Peyer's patch (tissue), 4 donors: ENCODE measurements at regions not wholly inside any gene's neighbourhood (a gene's known extent, or its start where the extent isn't known, plus 50 kb on each side); places are given as distances from the start of the nearest gene placed in this dataset.

Experiments used
- DNase-seq, 3 donors: peaks; one replicate each; pipeline ENCODE4 v3.0.0-alpha.2; 2017 to 2019
- H3K27ac ChIP-seq, 4 donors: fragments of 200-600 bp; sonication (generic); one replicate each; pipeline ENCODE4 v1.5.1; 2016 to 2019
- H3K27me3 ChIP-seq, 2 donors: fragments of 200-600 bp; sonication (generic); one replicate each; pipeline ENCODE4 v1.5.1; 2019
- H3K36me3 ChIP-seq, 3 donors: fragments of 200-600 bp; sonication (generic); one replicate each; pipeline ENCODE4 v1.5.1; 2016 to 2019
- H3K4me1 ChIP-seq, 4 donors: fragments of 200-600 bp; sonication (generic); one replicate each; pipeline ENCODE4 v1.5.1; 2016 to 2019
- H3K4me3 ChIP-seq, 4 donors: fragments of 200-600 bp; sonication (generic); 1 replicate in 3 of 4; 2 replicates in 1 of 4; pipeline ENCODE4 v1.5.1; 2016 to 2019; ENCODE audit warnings: mild to moderate bottlenecking in 1 of 4
- H3K9me3 ChIP-seq, 4 donors: fragments of 200-600 bp; sonication (generic); one replicate each; pipeline ENCODE4 v1.5.1; 2016 to 2019; ENCODE audit warnings: mild to moderate bottlenecking in 1 of 4
- POLR2A ChIP-seq, 2 donors: fragments of 450-650 bp; IDR thresholded peaks; one replicate each; pipeline ENCODE4 v1.5.1; 2017; ENCODE audit warnings: antibody characterized with exemption in 2 of 2, mild to moderate bottlenecking in 2 of 2, moderate library complexity in 2 of 2
- TF ChIP-seq, protein P1 (sequence below), 6 experiments: fragments of 450-650 bp in 4 of 6; fragments of 200-600 bp in 2 of 6; sonication (generic) in 1 of 6; IDR thresholded peaks; one replicate each; pipeline ENCODE4 v1.5.1; 2017 to 2019; ENCODE audit warnings: antibody characterized with exemption in 6 of 6, mild to moderate bottlenecking in 3 of 6, moderate library complexity in 1 of 6

DNA sequence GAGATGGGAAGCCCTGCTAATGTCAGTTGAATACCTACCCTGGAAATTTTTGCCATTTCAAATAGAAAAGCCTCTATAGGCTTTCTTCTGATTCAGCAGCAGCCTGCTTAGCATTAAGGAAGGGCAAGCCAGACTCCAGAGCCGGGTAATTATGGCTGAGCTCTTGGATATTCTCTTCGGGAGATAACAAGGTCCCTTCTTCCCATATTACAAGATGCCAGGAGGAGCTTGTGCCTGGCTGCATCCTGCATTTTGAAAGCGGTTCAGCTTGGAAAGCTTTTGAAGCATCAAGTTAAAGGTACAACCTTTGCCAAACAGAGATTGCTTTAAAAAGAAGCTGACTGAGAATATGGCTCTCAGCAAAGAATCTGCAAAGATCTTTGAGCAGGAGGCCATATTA is 399.6 kb upstream of the RPS6KA3 start:
- H3K36me3 ChIP-seq, result no peaks in the 10 kb centered on the region
- H3K4me3 ChIP-seq, result no peak overlapping the region
- H3K4me1 ChIP-seq, result no peaks in the 10 kb centered on the region
- no peak for DNase-seq
- H3K27me3 ChIP-seq, result no peaks in the 10 kb centered on the region
- H3K27ac ChIP-seq, result no peak overlapping the region
- H3K9me3 ChIP-seq, result no peaks in the 10 kb centered on the region
- TF ChIP-seq, protein P1, sequence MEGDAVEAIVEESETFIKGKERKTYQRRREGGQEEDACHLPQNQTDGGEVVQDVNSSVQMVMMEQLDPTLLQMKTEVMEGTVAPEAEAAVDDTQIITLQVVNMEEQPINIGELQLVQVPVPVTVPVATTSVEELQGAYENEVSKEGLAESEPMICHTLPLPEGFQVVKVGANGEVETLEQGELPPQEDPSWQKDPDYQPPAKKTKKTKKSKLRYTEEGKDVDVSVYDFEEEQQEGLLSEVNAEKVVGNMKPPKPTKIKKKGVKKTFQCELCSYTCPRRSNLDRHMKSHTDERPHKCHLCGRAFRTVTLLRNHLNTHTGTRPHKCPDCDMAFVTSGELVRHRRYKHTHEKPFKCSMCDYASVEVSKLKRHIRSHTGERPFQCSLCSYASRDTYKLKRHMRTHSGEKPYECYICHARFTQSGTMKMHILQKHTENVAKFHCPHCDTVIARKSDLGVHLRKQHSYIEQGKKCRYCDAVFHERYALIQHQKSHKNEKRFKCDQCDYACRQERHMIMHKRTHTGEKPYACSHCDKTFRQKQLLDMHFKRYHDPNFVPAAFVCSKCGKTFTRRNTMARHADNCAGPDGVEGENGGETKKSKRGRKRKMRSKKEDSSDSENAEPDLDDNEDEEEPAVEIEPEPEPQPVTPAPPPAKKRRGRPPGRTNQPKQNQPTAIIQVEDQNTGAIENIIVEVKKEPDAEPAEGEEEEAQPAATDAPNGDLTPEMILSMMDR (IDR thresholded peaks at IDR 0.05), result no peak
- no peak for TF ChIP-seq POLR2A (IDR thresholded peaks at IDR 0.05)

DNA sequence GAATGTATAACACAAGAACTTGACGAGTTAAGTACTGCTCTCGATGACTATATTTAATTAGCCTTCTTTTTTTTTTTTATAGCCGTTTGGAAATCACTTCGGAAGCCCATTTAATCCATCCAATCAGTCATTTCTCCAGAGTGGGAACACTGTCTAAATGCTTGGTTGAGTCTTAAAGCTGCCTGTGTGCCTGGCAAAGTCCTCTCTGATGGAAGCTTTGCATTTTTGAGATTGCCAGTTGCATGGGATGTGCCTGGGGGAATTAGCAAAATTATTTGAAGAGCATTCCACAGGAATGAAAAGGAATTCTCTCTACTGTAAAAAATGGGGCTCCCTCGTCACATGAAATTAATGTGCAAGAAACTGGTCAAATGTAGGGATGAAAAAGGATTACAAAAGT is 398.8 kb upstream of the RPS6KA3 start:
- Histone ChIP-seq H3K4me3 (no peak overlapping the region), H3K9me3 (no peaks in the 10 kb centered on the region), H3K36me3 (no peaks in the 10 kb centered on the region), H3K4me1 (no peaks in the 10 kb centered on the region), H3K27ac (no peak overlapping the region), H3K27me3 (no peaks in the 10 kb centered on the region)
- DNase-seq, result no peak
- TF ChIP-seq, protein P1 (IDR thresholded peaks at IDR 0.05), result no peak
- no peak for TF ChIP-seq POLR2A (IDR thresholded peaks at IDR 0.05)

DNA sequence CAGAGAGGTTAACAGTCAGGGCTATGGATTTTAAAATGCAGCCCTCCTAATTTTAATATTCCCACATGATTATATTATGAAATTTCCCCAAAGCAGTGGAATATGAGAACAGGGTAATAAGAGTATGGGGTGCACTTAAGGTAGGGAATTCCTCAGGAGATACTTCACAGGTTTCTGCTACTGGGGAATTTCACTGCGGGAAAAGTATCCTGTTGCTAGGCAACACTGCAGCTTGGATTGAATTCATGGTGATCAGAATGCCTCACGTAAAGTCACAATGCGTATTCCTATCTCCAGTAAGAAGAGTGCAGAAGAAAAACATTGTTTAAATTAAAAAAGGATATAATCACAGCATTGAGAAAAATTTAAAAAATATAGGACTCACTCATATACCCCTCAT is 398.1 kb upstream of the RPS6KA3 start:
- Histone ChIP-seq H3K9me3 (no peaks in the 10 kb centered on the region), H3K27ac (no peak overlapping the region), H3K36me3 (no peaks in the 10 kb centered on the region), H3K4me3 (no peak overlapping the region), H3K4me1 (no peaks in the 10 kb centered on the region), H3K27me3 (no peaks in the 10 kb centered on the region)
- no peak for TF ChIP-seq POLR2A (IDR thresholded peaks at IDR 0.05)
- TF ChIP-seq, protein P1 (IDR thresholded peaks at IDR 0.05), result no peak
- no peak for DNase-seq

DNA sequence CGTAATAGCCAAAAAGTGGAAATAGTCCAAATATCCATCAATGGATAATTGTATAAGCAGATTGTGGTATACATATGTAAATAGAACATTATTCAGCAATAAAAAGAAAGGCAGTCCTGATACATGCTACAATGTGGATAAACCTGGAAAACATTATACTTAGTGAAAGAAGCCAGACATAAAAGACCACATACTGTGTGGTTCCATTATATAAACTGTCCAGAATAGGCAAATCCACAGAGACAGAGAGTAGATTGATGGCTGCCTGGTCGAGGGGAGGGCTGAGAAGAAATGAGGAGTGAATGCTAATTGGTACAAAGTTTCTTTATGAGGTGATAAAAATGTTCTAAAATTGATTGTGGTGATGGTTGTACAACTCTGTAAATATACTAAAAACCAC is 397.4 kb upstream of the RPS6KA3 start:
- no peaks in the 10 kb centered on the region for H3K27me3 ChIP-seq
- H3K4me3 ChIP-seq, result no peak overlapping the region
- H3K9me3 ChIP-seq, result no peaks in the 10 kb centered on the region
- no peak overlapping the region for H3K27ac ChIP-seq
- H3K4me1 ChIP-seq, result no peaks in the 10 kb centered on the region
- no peak for DNase-seq
- no peaks in the 10 kb centered on the region for H3K36me3 ChIP-seq
- TF ChIP-seq, protein P1 (IDR thresholded peaks at IDR 0.05), result no peak
- no peak for TF ChIP-seq POLR2A (IDR thresholded peaks at IDR 0.05)

DNA sequence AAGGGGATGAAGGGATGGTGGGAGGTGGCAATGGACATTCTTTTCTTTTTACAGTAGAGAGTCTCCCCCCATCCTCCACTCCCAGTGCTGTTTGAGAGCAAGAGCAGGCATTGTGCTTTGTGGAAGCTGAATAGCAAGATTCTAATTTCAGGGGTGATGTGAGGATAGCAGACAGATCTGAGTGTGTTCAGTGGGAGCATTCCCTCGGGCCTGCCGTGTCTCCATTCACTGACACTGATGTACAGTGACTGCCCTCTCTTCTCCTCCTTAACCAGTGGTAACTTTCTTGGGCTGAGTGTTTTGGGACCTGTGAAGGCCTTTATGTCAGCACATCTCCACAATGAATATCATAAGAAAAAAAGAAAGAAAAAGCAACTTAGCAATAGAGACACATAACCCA is 396.6 kb upstream of the RPS6KA3 start:
- Histone ChIP-seq H3K4me1 (no peaks in the 10 kb centered on the region), H3K36me3 (no peaks in the 10 kb centered on the region), H3K27me3 (no peaks in the 10 kb centered on the region), H3K9me3 (no peaks in the 10 kb centered on the region), H3K4me3 (no peak overlapping the region), H3K27ac (no peak overlapping the region)
- no peak for DNase-seq
- TF ChIP-seq, protein P1 (IDR thresholded peaks at IDR 0.05), result no peak
- TF ChIP-seq POLR2A (IDR thresholded peaks at IDR 0.05), result no peak

DNA sequence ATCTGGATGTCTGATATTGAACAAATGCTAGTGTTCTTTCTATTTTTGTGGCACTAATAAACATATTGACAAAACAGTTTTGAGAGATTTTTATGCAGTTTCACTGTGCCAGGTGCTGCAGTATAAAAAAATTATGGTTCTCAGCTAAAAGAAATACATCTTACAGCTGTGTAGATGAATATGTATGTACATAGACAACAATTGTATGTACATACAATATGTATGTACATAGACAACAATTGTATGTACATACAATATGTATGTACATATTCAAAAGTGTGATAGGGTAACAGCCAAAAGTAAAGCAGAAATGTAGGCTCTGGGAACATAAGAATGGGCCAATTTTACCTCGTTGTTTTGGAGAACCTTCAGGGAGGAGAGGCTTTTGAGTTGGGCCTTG is 390.0 kb upstream of the RPS6KA3 start:
- H3K27me3 ChIP-seq, result no peaks in the 10 kb centered on the region
- H3K4me3 ChIP-seq, result no peak overlapping the region
- H3K4me1 ChIP-seq, result no peaks in the 10 kb centered on the region
- DNase-seq, result no peak
- no peaks in the 10 kb centered on the region for H3K9me3 ChIP-seq
- H3K36me3 ChIP-seq, result no peaks in the 10 kb centered on the region
- TF ChIP-seq POLR2A (IDR thresholded peaks at IDR 0.05), result no peak
- TF ChIP-seq, protein P1 (IDR thresholded peaks at IDR 0.05), result no peak
- no peak overlapping the region for H3K27ac ChIP-seq
